LNCaP clone FGC (cell line): ENCODE measurements at regions not wholly inside any gene's neighbourhood (a gene's known extent, or its start where the extent isn't known, plus 50 kb on each side); places are given as distances from the start of the nearest gene placed in this dataset.

Experiments
- DNase-seq: peaks from one replicate; pipeline ENCODE4 v3.0.0-alpha.2; 2011; ENCODE audit warnings: low read depth
- H3K4me3 ChIP-seq: 2 replicates; pipeline ENCODE4 v1.5.1; 2011; ENCODE audit warnings: mild to moderate bottlenecking, low read depth, low read length, control low read depth
- TF ChIP-seq, protein P1 (sequence below): IDR thresholded peaks from 2 replicates; pipeline ENCODE4 v1.5.1; 2012; ENCODE audit warnings: mild to moderate bottlenecking; ENCODE audit not compliant: control insufficient read depth, insufficient read depth; ENCODE audit errors: extremely low read depth

DNA sequence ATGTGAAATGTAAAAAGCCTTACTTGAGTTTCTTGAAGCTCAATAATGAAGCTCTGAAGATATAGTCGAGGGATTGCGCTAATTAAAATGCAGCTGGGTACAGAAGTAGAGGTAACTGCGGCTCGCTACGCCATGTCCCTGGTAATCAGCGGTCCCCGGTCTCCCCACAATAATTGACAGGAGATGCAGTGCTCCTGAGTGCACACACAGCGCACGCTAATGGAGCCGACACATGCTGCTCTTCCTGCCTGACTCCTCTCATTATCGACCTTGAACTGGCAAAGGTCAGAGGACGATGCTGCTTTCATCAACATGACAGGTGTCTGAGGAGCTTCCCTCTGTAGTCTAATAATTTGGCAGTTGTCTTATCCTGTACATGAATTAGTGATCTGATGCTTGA lies 365.9 kb downstream of the RNF144B start:
- H3K4me3 ChIP-seq, result no peak overlapping the region
- DNase-seq, result no peak
- TF ChIP-seq, protein P1, sequence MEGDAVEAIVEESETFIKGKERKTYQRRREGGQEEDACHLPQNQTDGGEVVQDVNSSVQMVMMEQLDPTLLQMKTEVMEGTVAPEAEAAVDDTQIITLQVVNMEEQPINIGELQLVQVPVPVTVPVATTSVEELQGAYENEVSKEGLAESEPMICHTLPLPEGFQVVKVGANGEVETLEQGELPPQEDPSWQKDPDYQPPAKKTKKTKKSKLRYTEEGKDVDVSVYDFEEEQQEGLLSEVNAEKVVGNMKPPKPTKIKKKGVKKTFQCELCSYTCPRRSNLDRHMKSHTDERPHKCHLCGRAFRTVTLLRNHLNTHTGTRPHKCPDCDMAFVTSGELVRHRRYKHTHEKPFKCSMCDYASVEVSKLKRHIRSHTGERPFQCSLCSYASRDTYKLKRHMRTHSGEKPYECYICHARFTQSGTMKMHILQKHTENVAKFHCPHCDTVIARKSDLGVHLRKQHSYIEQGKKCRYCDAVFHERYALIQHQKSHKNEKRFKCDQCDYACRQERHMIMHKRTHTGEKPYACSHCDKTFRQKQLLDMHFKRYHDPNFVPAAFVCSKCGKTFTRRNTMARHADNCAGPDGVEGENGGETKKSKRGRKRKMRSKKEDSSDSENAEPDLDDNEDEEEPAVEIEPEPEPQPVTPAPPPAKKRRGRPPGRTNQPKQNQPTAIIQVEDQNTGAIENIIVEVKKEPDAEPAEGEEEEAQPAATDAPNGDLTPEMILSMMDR, result no peak

DNA sequence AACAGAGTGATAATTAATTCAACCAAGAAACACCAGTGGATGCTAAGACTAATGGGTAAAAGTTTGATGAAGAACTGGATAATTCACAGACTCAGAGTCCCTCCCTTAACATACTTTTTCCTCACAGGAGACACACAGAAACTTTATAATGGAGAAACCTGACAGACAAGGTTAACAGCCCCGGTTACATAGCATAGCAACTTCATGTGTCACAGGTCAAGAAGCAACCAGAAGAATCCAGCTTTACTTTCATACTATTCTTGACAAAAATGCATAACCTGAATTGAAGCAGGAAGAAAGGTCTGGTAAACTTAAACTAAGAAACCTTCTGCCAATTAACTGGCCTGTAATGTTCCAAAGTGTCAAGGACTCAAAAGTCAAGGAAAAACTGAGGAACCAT lies 375.9 kb downstream of the RNF144B start:
- DNase-seq, result no peak
- TF ChIP-seq, protein P1, result no peak

DNA sequence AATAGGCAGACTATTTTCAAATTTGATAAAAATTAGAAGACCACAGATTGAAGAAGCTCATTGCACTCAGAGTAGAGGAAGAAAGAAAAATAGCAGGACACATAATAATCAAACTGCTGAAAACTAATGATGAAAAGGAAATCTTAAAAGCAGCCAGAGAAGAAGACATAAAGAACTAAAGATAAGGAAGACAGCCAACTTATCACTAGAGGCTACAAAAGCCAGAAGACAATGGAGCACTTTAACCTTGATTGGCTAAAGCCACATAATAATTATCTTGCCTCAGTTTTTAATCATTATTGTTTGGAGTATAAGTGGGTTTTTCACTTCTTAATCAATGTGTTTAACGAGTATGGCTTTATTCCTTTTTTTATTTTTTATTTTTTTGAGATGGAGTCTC lies 397.6 kb downstream of the RNF144B start:
- no peak overlapping the region for H3K4me3 ChIP-seq
- no peak for DNase-seq
- TF ChIP-seq, protein P1, result no peak

More for the DNA sequence above, 375.9 kb downstream of the RNF144B start:
- no peak overlapping the region for H3K4me3 ChIP-seq

DNA sequence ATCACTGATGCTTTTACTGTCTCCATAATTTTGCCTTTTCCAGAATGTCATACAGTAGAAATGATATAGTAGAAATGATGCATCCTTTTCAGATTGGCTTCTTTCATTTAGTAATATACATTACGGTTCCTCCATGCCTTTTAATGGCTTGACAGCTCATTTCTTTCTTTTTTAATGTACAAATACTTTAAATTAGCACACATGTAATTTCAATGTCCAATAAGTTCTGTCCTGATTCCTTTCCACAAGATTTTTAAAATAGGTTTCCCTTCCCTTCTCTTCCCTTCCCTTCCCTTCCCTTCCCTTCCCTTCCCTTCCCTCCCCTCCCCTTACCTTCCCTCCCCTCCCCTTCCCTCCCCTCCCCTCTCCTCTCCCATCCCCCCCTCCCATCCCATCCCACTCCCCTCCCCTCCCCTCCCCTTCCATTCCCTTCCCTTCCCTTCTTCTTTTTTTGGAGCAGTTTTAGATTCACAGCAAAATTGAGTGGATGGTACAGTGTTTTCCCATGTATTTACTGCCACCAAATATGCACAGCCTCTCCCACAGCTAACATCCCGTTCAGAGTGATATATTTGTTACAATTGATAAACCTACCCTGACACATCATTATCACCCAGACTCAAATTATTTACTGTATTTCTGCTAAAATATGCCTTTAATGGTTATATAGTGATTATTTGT lies 398.8 kb downstream of the RNF144B start:
- TF ChIP-seq, protein P1, result no peak
- H3K4me3 ChIP-seq, result no peak overlapping the region
- DNase-seq, result no peak

DNA sequence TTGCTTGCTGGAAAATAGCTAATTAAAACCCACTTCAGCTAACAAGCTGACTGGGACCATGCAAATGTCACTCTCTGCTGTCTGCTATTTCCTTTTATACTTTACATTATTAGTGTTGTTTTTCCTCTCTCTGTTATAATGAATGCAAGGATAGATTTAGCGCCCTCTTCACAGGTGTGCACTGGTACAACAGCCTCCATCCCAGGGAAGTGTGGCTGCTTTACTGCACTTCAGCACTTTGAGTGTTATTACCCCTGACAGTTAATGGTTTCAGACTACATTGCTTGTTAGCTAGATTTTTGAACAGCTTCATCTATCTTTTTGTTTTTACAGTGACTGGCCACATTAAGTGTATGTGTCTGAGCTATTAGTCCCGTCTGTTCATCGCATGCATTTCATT lies 405.7 kb downstream of the RNF144B start:
- TF ChIP-seq, protein P1, result no peak
- no peak for DNase-seq

DNA sequence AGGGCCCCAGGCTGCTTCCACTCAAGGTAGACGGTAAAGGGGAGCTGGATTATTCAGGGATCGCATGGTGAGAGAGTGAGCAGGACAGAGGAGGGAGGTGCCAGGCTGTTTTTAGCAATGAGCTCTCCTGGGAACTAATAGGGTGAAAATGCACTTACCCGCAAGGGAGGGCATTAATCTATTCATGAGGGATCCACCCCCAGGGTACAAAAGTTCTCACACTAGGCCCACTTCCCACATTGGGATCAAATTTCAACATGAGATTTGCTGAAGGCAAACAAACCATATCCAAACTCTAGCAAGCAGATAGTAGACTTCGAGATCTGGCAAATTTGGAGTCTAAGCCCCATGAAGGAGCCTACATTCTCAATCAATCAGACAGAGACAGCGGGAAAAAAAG lies 408.6 kb downstream of the RNF144B start:
- H3K4me3 ChIP-seq, result no peak overlapping the region
- DNase-seq, result no peak
- TF ChIP-seq, protein P1, result no peak

More for the DNA sequence above, 405.7 kb downstream of the RNF144B start:
- no peak overlapping the region for H3K4me3 ChIP-seq

DNA sequence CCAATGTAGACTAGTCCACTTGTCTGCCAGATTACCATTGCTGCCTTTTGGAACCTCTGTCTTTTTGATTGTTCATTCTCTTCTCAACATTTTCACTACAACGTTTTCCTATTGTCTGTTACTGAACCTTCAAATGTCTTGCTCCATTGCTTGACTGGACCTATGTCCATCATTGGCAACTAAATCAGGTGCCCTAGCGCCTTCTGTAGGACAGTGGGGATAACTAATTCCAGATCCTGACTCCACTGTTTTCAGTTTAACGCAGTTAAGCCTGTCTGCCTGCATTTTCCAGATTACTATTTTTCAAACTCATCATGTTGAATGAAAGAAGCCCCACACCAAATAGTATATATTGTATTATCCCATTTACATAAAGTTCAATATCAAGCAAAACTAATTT lies 433.6 kb downstream of the RNF144B start:
- DNase-seq, result no peak
- TF ChIP-seq, protein P1, result no peak

More for the DNA sequence above, 433.6 kb downstream of the RNF144B start:
- no peak overlapping the region for H3K4me3 ChIP-seq
